HCT116 (cell line): ENCODE measurements at regions not wholly inside any gene's neighbourhood (a gene's known extent, or its start where the extent isn't known, plus 50 kb on each side); places are given as distances from the start of the nearest gene placed in this dataset.

Experiments
- ATF3 ChIP-seq: IDR thresholded peaks from 2 replicates; pipeline ENCODE4 v1.6.1; 2012
- CEBPB ChIP-seq: IDR thresholded peaks from 2 replicates; pipeline ENCODE4 v1.6.1; 2012; ENCODE audit warnings: low read depth
- EGR1 ChIP-seq: IDR thresholded peaks from 2 replicates; pipeline ENCODE4 v1.6.1; 2012; ENCODE audit warnings: low read depth
- EZH2phosphoT487 ChIP-seq: fragments of 200-600 bp; IDR thresholded peaks from 2 replicates; pipeline ENCODE4 v1.6.1; 2018; ENCODE audit warnings: antibody characterized with exemption, borderline replicate concordance
- POLR2A ChIP-seq: IDR thresholded peaks from 2 replicates; pipeline ENCODE4 v1.7.0; 2011; ENCODE audit warnings: borderline replicate concordance; ENCODE audit not compliant: insufficient read depth, insufficient read length; ENCODE audit errors: extremely low read depth
- POLR2AphosphoS5 ChIP-seq: IDR thresholded peaks from 2 replicates; pipeline ENCODE4 v1.6.1; 2011; ENCODE audit warnings: mild to moderate bottlenecking, low read depth, low read length, moderate library complexity
- SP1 ChIP-seq: IDR thresholded peaks from 2 replicates; pipeline ENCODE4 v1.6.1; 2012; ENCODE audit warnings: low read depth
- SRF ChIP-seq: IDR thresholded peaks from 2 replicates; pipeline ENCODE4 v1.6.1; 2012; ENCODE audit warnings: low read depth
- TCF7L2 ChIP-seq: IDR thresholded peaks from 2 replicates; pipeline ENCODE4 v1.7.0; 2011; ENCODE audit warnings: borderline replicate concordance, inconsistent platforms; ENCODE audit not compliant: insufficient read depth, insufficient read length; ENCODE audit errors: extremely low read depth
- TF ChIP-seq, protein P1 (sequence below): IDR thresholded peaks from 2 replicates; pipeline ENCODE4 v1.6.1; 2012
- TF ChIP-seq, protein P2 (sequence below), 3 experiments: fragments of 200-600 bp in 1 of 3; sonication (generic) in 1 of 3; IDR thresholded peaks in 2 of 3; conservative IDR thresholded peaks in 1 of 3; 2 replicates each; pipeline ENCODE4 v1.5.1; 2012 to 2017; ENCODE audit warnings: low read depth in 2 of 3, low read length in 2 of 3, antibody characterized with exemption in 1 of 3, borderline replicate concordance in 1 of 3, control low read depth in 1 of 3, mild to moderate bottlenecking in 1 of 3, mixed read lengths in 1 of 3, mixed run types in 1 of 3, moderate library complexity in 1 of 3; ENCODE audit not compliant: insufficient read depth in 1 of 3

DNA sequence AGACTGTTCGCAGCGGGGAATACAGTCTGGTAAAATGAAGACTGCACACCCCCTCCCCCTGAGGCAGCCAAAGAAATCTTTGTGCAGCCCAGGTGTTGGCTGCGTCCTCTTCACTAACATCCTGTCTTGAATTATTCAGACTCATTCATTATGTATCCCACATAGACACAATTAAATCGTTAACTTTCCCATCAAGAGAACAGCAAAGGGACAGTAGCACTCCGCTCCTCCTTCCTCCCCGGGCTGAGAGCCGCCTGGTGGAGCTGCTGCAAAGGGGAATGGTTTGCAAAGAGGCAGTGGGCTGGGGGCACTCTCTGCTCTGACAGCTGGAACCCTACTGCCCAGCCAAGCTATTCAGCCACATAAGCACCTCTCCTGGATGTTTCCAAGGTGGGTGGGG is 290.0 kb upstream of the SOX9 start:
- TF ChIP-seq, protein P1, sequence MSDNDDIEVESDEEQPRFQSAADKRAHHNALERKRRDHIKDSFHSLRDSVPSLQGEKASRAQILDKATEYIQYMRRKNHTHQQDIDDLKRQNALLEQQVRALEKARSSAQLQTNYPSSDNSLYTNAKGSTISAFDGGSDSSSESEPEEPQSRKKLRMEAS: no peak
- TF ChIP-seq, protein P2, sequence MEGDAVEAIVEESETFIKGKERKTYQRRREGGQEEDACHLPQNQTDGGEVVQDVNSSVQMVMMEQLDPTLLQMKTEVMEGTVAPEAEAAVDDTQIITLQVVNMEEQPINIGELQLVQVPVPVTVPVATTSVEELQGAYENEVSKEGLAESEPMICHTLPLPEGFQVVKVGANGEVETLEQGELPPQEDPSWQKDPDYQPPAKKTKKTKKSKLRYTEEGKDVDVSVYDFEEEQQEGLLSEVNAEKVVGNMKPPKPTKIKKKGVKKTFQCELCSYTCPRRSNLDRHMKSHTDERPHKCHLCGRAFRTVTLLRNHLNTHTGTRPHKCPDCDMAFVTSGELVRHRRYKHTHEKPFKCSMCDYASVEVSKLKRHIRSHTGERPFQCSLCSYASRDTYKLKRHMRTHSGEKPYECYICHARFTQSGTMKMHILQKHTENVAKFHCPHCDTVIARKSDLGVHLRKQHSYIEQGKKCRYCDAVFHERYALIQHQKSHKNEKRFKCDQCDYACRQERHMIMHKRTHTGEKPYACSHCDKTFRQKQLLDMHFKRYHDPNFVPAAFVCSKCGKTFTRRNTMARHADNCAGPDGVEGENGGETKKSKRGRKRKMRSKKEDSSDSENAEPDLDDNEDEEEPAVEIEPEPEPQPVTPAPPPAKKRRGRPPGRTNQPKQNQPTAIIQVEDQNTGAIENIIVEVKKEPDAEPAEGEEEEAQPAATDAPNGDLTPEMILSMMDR (IDR thresholded peaks at IDR 0.05 in 2 of 3, conservative IDR thresholded peaks at IDR 0.05 in 1 of 3; ENCODE audit: borderline replicate concordance in 1 of 3, insufficient read depth in 1 of 3, low read depth in 2 of 3, low read length in 2 of 3): no peak
- TF ChIP-seq SRF: no peak
- TF ChIP-seq EZH2phosphoT487: no peak
- no peak for TF ChIP-seq POLR2A
- no peak for TF ChIP-seq POLR2AphosphoS5
- TF ChIP-seq CEBPB: no peak
- TF ChIP-seq TCF7L2: no peak
- TF ChIP-seq ATF3: no peak
- TF ChIP-seq SP1: no peak
- TF ChIP-seq EGR1: no peak
